ENCODE measurements at regions not wholly inside any gene's neighbourhood (a gene's known extent, or its start where the extent isn't known, plus 50 kb on each side); places are given as distances from the start of the nearest gene placed in this dataset.

- no peak for TF ChIP-seq EZH2phosphoT487 (conservative IDR thresholded peaks at IDR 0.05; ENCODE audit: low read length)
- no peak for TF ChIP-seq CTCF (IDR thresholded peaks at IDR 0.05; ENCODE audit: insufficient read depth, low read length, poor library complexity, severe bottlenecking)
- Histone ChIP-seq H3K9me3 (ENCODE audit: insufficient read depth, low read length) (no peaks in the 10 kb centered on the region), H3K9me2 (replicated peaks; ENCODE audit: insufficient read depth, low read length) (no peaks in the 10 kb centered on the region)
Observed at GRCh38 chr2:23134726-23135125, 250.3 kb upstream of the KLHL29 start.

GRCh38 chr2:23135481-23136100 is 249.4 kb upstream of the KLHL29 start:
- Histone ChIP-seq H3K27ac (ENCODE audit: low read depth, low read length) (no peak overlapping the region), H3K27me3 (ENCODE audit: low read length) (no peaks in the 10 kb centered on the region), H3K4me2 (ENCODE audit: low read depth, low read length, poor library complexity, severe bottlenecking) (no peak overlapping the region), H3K9me3 (ENCODE audit: insufficient read depth, low read length) (no peaks in the 10 kb centered on the region), H3K36me3 (ENCODE audit: low read length) (no peaks in the 10 kb centered on the region), H3K4me3 (ENCODE audit: insufficient read depth, low read length, poor library complexity, severe bottlenecking) (no peak overlapping the region), H3F3A (ENCODE audit: insufficient read depth) (no peaks in the 10 kb centered on the region), H2AFZ (ENCODE audit: low read depth, low read length, severe bottlenecking) (no peak overlapping the region), H3K79me2 (ENCODE audit: insufficient read depth, low read length) (no peaks in the 10 kb centered on the region), H3K9ac (ENCODE audit: low read length) (no peak overlapping the region), H3K9me2 (replicated peaks; ENCODE audit: insufficient read depth, low read length) (no peaks in the 10 kb centered on the region), H4K20me1 (ENCODE audit: low read depth, low read length) (no peaks in the 10 kb centered on the region)
- TF ChIP-seq EZH2phosphoT487 (conservative IDR thresholded peaks at IDR 0.05; ENCODE audit: low read length) (no peak), CTCF (IDR thresholded peaks at IDR 0.05; ENCODE audit: insufficient read depth, low read length, poor library complexity, severe bottlenecking) (no peak)

More at GRCh38 chr2:23134726-23135125, 250.3 kb upstream of the KLHL29 start:
- H3K4me2 ChIP-seq (ENCODE audit: low read depth, low read length, poor library complexity, severe bottlenecking), result no peak overlapping the region
- no peaks in the 10 kb centered on the region for H3K27me3 ChIP-seq (ENCODE audit: low read length)
- H4K20me1 ChIP-seq (ENCODE audit: low read depth, low read length), result no peaks in the 10 kb centered on the region
- H2AFZ ChIP-seq (ENCODE audit: low read depth, low read length, severe bottlenecking), result no peak overlapping the region
- H3K79me2 ChIP-seq (ENCODE audit: insufficient read depth, low read length), result no peaks in the 10 kb centered on the region
- no peaks in the 10 kb centered on the region for H3K36me3 ChIP-seq (ENCODE audit: low read length)
- no peak overlapping the region for H3K9ac ChIP-seq (ENCODE audit: low read length)
- H3K4me3 ChIP-seq (ENCODE audit: insufficient read depth, low read length, poor library complexity, severe bottlenecking), result no peak overlapping the region
- H3F3A ChIP-seq (ENCODE audit: insufficient read depth), result no peaks in the 10 kb centered on the region
- no peak overlapping the region for H3K27ac ChIP-seq (ENCODE audit: low read depth, low read length)

- no peaks in the 10 kb centered on the region for H3K27me3 ChIP-seq (ENCODE audit: low read length)
- H3F3A ChIP-seq (ENCODE audit: insufficient read depth), result no peaks in the 10 kb centered on the region
- no peaks in the 10 kb centered on the region for H3K9me2 ChIP-seq (replicated peaks; ENCODE audit: insufficient read depth, low read length)
- H2AFZ ChIP-seq (ENCODE audit: low read depth, low read length, severe bottlenecking), result no peak overlapping the region
- H3K27ac ChIP-seq (ENCODE audit: low read depth, low read length), result no peak overlapping the region
- no peak for TF ChIP-seq CTCF (IDR thresholded peaks at IDR 0.05; ENCODE audit: insufficient read depth, low read length, poor library complexity, severe bottlenecking)
- no peak overlapping the region for H3K4me2 ChIP-seq (ENCODE audit: low read depth, low read length, poor library complexity, severe bottlenecking)
- H3K79me2 ChIP-seq (ENCODE audit: insufficient read depth, low read length), result no peaks in the 10 kb centered on the region
- H3K4me3 ChIP-seq (ENCODE audit: insufficient read depth, low read length, poor library complexity, severe bottlenecking), result no peak overlapping the region
- H3K9ac ChIP-seq (ENCODE audit: low read length), result no peak overlapping the region
- H3K9me3 ChIP-seq (ENCODE audit: insufficient read depth, low read length), result no peaks in the 10 kb centered on the region
- H3K36me3 ChIP-seq (ENCODE audit: low read length), result no peaks in the 10 kb centered on the region
- H4K20me1 ChIP-seq (ENCODE audit: low read depth, low read length), result no peaks in the 10 kb centered on the region
Observed at GRCh38 chr2:23137166-23137565, 247.8 kb upstream of the KLHL29 start.
